GM12878 (cell line): ENCODE measurements at regions not wholly inside any gene's neighbourhood (a gene's known extent, or its start where the extent isn't known, plus 50 kb on each side); places are given as distances from the start of the nearest gene placed in this dataset.

Source experiments
- ATAC-seq: fragments of 200-7000 bp; cut with Tn5 transposase; 3 replicates; pipeline ENCODE4 v1.9.1; 2020; ENCODE audit warnings: mild to moderate bottlenecking, moderate library complexity
- BruUV-seq: library from RNA; stranded (reverse); fragments of 400-500 nt; replicated peaks from 2 replicates; lab custom pipeline; 2021; lab: Mats Ljungman, UMichigan
- CTCF ChIA-PET: fragments of 300-600 bp; sonication (Branson Sonifier 250); formaldehyde crosslinking; extraction: SDS; loops from one replicate; lab custom pipeline; 2021; ENCODE audit warnings: inconsistent platforms; lab: Yijun Ruan, JAX
- POLR2A ChIA-PET: fragments of 350-600 bp; formaldehyde crosslinking; extraction: SDS; loops from one replicate; lab custom pipeline; 2021; ENCODE audit warnings: inconsistent platforms; lab: Charles Lee
- RAD21 ChIA-PET: fragments of 300-600 bp; sonication (Branson Sonifier 250); formaldehyde crosslinking; loops from one replicate; lab custom pipeline; 2023; ENCODE audit warnings: antibody characterized with exemption; ENCODE audit not compliant: unreplicated experiment; lab: Charles Lee
- SMC1A ChIA-PET: fragments of 300-600 bp; sonication (Branson Sonifier 250); formaldehyde crosslinking; loops from one replicate; lab custom pipeline; 2023; ENCODE audit not compliant: unreplicated experiment, uncharacterized antibody; lab: Charles Lee
- DNase-seq: peaks from one replicate; pipeline ENCODE4 v3.0.0-alpha.2; 2011; ENCODE audit warnings: low read depth, low spot score
- FAIRE-seq: peaks from 3 replicates; lab custom pipeline; 2011; peaks lifted over from hg19 to GRCh38; lab: Jason Lieb, UNC
- H2AFZ ChIP-seq: 2 replicates; pipeline ENCODE4 v1.6.0; 2011; ENCODE audit warnings: low read depth, low read length, control low read depth; ENCODE audit not compliant: control insufficient read depth
- H3K27ac ChIP-seq: 2 replicates; pipeline ENCODE4 v1.5.1; 2011; ENCODE audit warnings: control low read depth; ENCODE audit not compliant: control insufficient read depth, insufficient read depth
- H3K27me3 ChIP-seq, 2 experiments: replicated peaks in 1 of 2; 2 replicates each; pipeline versions ENCODE4 v1.6.0 to v1.6.1; 2011; ENCODE audit warnings: low read length in 1 of 2; ENCODE audit not compliant: control insufficient read depth in 2 of 2, insufficient read depth in 2 of 2
- H3K36me3 ChIP-seq, 2 experiments: 2 replicates each; pipeline ENCODE4 v1.5.1; 2011; ENCODE audit warnings: low read length in 1 of 2; ENCODE audit not compliant: control insufficient read depth in 2 of 2, insufficient read depth in 2 of 2
- H3K4me1 ChIP-seq: 2 replicates; pipeline ENCODE4 v1.6.1; 2011; ENCODE audit warnings: mild to moderate bottlenecking, low read length, moderate library complexity, mixed read lengths; ENCODE audit not compliant: control insufficient read depth, insufficient read depth
- H3K4me2 ChIP-seq: 2 replicates; pipeline ENCODE4 v1.6.0; 2011; ENCODE audit warnings: control low read depth; ENCODE audit not compliant: control insufficient read depth, insufficient read depth
- H3K4me3 ChIP-seq: fragments of 200-600 bp; sonication (generic); 2 replicates; pipeline ENCODE4 v1.5.1; 2016
- H3K79me2 ChIP-seq: 2 replicates; pipeline ENCODE4 v1.6.0; 2011; ENCODE audit warnings: low read length; ENCODE audit not compliant: control insufficient read depth, insufficient read depth
- H3K9ac ChIP-seq: 2 replicates; pipeline ENCODE4 v1.8.0; 2011; ENCODE audit warnings: low read length, control low read depth, mixed read lengths; ENCODE audit not compliant: control insufficient read depth, insufficient read depth
- H3K9me3 ChIP-seq: replicated peaks from 3 replicates; pipeline ENCODE4 v1.5.1; 2011; ENCODE audit warnings: mild to moderate bottlenecking, low read length; ENCODE audit not compliant: control insufficient read depth, insufficient read depth
- H4K20me1 ChIP-seq: 2 replicates; pipeline ENCODE4 v1.6.0; 2011; ENCODE audit not compliant: control insufficient read depth, insufficient read depth
- CREB1 ChIP-seq: IDR thresholded peaks from 2 replicates; pipeline ENCODE4 v1.6.1; 2012; ENCODE audit warnings: low read depth, mild to moderate bottlenecking, inconsistent platforms
- CREM ChIP-seq: IDR thresholded peaks from 2 replicates; pipeline ENCODE4 v1.6.1; 2014; ENCODE audit warnings: antibody characterized with exemption, low read depth
- ESRRA ChIP-seq: IDR thresholded peaks from 2 replicates; pipeline ENCODE4 v1.6.1; 2012; ENCODE audit warnings: mild to moderate bottlenecking, low read length, improper control_type of control experiment
- FOXM1 ChIP-seq: IDR thresholded peaks from 2 replicates; pipeline ENCODE4 v1.6.1; 2012; ENCODE audit warnings: low read depth, mild to moderate bottlenecking, inconsistent platforms, low read length, moderate library complexity
- HCFC1 ChIP-seq: fragments of 150-350 bp; IDR thresholded peaks from 2 replicates; pipeline ENCODE4 v1.6.1; 2014; ENCODE audit warnings: low read length
- HDGF ChIP-seq: fragments of 450-650 bp; IDR thresholded peaks from 2 replicates; pipeline ENCODE4 v1.6.1; 2016; ENCODE audit warnings: antibody characterized with exemption
- KAT2A ChIP-seq: conservative IDR thresholded peaks from 2 replicates; pipeline ENCODE4 v1.6.1; 2011; ENCODE audit warnings: low read depth, low read length; ENCODE audit not compliant: control insufficient read depth
- MEF2B ChIP-seq: fragments of 450-650 bp; IDR thresholded peaks from 2 replicates; pipeline ENCODE4 v1.6.1; 2018; ENCODE audit warnings: mild to moderate bottlenecking, moderate library complexity; ENCODE audit not compliant: partially characterized antibody, poor library complexity, severe bottlenecking
- NFXL1 ChIP-seq: fragments of 450-650 bp; IDR thresholded peaks from 2 replicates; pipeline ENCODE4 v1.6.1; 2017; ENCODE audit warnings: antibody characterized with exemption, mild to moderate bottlenecking, borderline replicate concordance
- RFX5 ChIP-seq: IDR thresholded peaks from 2 replicates; pipeline ENCODE4 v1.6.1; 2011; ENCODE audit warnings: low read depth, low read length, improper control_type of control experiment
- RUNX3 ChIP-seq: IDR thresholded peaks from 2 replicates; pipeline ENCODE4 v1.6.1; 2012; ENCODE audit warnings: low read length, inconsistent platforms
- SMAD5 ChIP-seq: IDR thresholded peaks from 2 replicates; pipeline ENCODE4 v1.6.1; 2016; ENCODE audit warnings: antibody characterized with exemption, low read depth
- STAT3 ChIP-seq: IDR thresholded peaks from 2 replicates; pipeline ENCODE4 v1.6.1; 2011; ENCODE audit warnings: low read depth, low read length, improper control_type of control experiment
- ZBED1 ChIP-seq: IDR thresholded peaks from 2 replicates; pipeline ENCODE4 v1.6.1; 2016; ENCODE audit warnings: borderline replicate concordance
- WGBS: methylation state at CpG from one replicate; pipeline ENCODE4 v1.1.6; 2016; ENCODE audit warnings: low lambda C conversion rate; ENCODE audit not compliant: insufficient replicate concordance, insufficient coverage; ENCODE audit errors: missing lambda C conversion rate; 5-methylcytosine and 5-hydroxymethylcytosine counted together
- in situ Hi-C: fragments of 300-500 bp; cut with MboI; formaldehyde crosslinking; loops from 9 replicates; pipeline ENCODE4 v1.14.3; 2018; ENCODE audit warnings: mixed read lengths
- intact Hi-C: fragments of 100-400 bp; cut with micrococcal nuclease; formaldehyde crosslinking; loops from one replicate; pipeline ENCODE4 v1.14.2; 2022; ENCODE audit not compliant: unreplicated experiment
- TF ChIP-seq, protein P1 (sequence below): fragments of 450-650 bp; formaldehyde crosslinking; IDR thresholded peaks from 2 replicates; pipeline ENCODE4 v1.5.0; 2022; ENCODE audit warnings: mild to moderate bottlenecking, missing genetic modification characterization
- TF ChIP-seq, protein P2 (sequence below): fragments of 150-350 bp; IDR thresholded peaks from 2 replicates; pipeline ENCODE4 v1.6.1; 2014; ENCODE audit warnings: mild to moderate bottlenecking, low read depth, low read length
- TF ChIP-seq, protein P3 (sequence below): IDR thresholded peaks from 2 replicates; pipeline ENCODE4 v1.6.1; 2011; ENCODE audit warnings: borderline replicate concordance, low read depth, mild to moderate bottlenecking, moderate library complexity, low read length; ENCODE audit not compliant: insufficient read depth, poor library complexity, severe bottlenecking

DNA sequence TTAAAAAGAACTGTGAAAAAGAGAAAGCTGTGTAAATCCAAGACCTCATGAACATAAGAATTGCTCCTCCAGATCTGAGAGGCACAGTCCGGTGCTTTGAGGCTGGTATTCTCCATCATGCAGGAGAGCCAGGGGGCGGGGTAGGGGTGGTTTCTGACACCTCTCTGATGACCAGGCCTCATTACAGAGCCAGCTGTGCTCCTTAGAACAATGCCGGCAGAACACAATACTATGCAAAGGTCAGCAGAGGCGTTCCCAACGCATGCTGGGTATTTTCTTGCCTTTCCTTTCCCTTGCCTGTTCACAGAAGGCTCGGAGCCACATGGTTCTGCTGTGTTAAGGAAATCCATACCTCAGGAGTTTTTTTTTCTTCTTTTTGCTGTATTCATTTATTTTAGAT lies 91.2 kb upstream of the SOD3 start:
- H3K36me3 ChIP-seq: no peaks in the 10 kb centered on the region
- FAIRE-seq: no peak
- intact Hi-C loops (no loop called here), in situ Hi-C loops (no loop called here)
- no peaks in the 10 kb centered on the region for H3K79me2 ChIP-seq
- H3K4me3 ChIP-seq: no peak overlapping the region
- CTCF ChIA-PET: interaction anchor here (1.5 kb wide), 1 partner anchor 11 kb away, joined by 4 read pairs; no protein-coding TSS in a partner anchor
- no peaks in the 10 kb centered on the region for H3K4me1 ChIP-seq
- no TSS peak for BruUV-seq
- H3K9me3 ChIP-seq: no peaks in the 10 kb centered on the region
- H3K9ac ChIP-seq: no peak overlapping the region
- POLR2A ChIA-PET: no interaction called here
- ATAC-seq: no peak
- H3K4me2 ChIP-seq: no peak overlapping the region
- RAD21 ChIA-PET: no interaction called here
- no peak overlapping the region for H3K27ac ChIP-seq
- DNase-seq: no peak
- WGBS: 36% methylated on average over 6 of the region's 6 CpGs
- H4K20me1 ChIP-seq: no peaks in the 10 kb centered on the region
- no peak for TF ChIP-seq FOXM1
- TF ChIP-seq KAT2A: no peak
- TF ChIP-seq CREB1: no peak
- TF ChIP-seq SMAD5: no peak
- no peak for TF ChIP-seq HDGF
- TF ChIP-seq, protein P1, sequence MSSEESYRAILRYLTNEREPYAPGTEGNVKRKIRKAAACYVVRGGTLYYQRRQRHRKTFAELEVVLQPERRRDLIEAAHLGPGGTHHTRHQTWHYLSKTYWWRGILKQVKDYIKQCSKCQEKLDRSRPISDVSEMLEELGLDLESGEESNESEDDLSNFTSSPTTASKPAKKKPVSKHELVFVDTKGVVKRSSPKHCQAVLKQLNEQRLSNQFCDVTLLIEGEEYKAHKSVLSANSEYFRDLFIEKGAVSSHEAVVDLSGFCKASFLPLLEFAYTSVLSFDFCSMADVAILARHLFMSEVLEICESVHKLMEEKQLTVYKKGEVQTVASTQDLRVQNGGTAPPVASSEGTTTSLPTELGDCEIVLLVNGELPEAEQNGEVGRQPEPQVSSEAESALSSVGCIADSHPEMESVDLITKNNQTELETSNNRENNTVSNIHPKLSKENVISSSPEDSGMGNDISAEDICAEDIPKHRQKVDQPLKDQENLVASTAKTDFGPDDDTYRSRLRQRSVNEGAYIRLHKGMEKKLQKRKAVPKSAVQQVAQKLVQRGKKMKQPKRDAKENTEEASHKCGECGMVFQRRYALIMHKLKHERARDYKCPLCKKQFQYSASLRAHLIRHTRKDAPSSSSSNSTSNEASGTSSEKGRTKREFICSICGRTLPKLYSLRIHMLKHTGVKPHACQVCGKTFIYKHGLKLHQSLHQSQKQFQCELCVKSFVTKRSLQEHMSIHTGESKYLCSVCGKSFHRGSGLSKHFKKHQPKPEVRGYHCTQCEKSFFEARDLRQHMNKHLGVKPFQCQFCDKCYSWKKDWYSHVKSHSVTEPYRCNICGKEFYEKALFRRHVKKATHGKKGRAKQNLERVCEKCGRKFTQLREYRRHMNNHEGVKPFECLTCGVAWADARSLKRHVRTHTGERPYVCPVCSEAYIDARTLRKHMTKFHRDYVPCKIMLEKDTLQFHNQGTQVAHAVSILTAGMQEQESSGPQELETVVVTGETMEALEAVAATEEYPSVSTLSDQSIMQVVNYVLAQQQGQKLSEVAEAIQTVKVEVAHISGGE: no peak
- no peak for TF ChIP-seq HCFC1
- TF ChIP-seq, protein P2, sequence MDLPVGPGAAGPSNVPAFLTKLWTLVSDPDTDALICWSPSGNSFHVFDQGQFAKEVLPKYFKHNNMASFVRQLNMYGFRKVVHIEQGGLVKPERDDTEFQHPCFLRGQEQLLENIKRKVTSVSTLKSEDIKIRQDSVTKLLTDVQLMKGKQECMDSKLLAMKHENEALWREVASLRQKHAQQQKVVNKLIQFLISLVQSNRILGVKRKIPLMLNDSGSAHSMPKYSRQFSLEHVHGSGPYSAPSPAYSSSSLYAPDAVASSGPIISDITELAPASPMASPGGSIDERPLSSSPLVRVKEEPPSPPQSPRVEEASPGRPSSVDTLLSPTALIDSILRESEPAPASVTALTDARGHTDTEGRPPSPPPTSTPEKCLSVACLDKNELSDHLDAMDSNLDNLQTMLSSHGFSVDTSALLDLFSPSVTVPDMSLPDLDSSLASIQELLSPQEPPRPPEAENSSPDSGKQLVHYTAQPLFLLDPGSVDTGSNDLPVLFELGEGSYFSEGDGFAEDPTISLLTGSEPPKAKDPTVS: no peak
- TF ChIP-seq RUNX3: no peak
- no peak for TF ChIP-seq ESRRA
- no peak for TF ChIP-seq RFX5
- no peak for TF ChIP-seq MEF2B
- TF ChIP-seq CREM: no peak
- no peak for TF ChIP-seq ZBED1
- TF ChIP-seq NFXL1: no peak
- TF ChIP-seq, protein P3, sequence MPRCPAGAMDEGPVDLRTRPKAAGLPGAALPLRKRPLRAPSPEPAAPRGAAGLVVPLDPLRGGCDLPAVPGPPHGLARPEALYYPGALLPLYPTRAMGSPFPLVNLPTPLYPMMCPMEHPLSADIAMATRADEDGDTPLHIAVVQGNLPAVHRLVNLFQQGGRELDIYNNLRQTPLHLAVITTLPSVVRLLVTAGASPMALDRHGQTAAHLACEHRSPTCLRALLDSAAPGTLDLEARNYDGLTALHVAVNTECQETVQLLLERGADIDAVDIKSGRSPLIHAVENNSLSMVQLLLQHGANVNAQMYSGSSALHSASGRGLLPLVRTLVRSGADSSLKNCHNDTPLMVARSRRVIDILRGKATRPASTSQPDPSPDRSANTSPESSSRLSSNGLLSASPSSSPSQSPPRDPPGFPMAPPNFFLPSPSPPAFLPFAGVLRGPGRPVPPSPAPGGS: no peak
- TF ChIP-seq STAT3: no peak
- no peak overlapping the region for H2AFZ ChIP-seq
- H3K27me3 ChIP-seq: no peaks in the 10 kb centered on the region
- SMC1A ChIA-PET: no interaction called here
